Prostate gland (tissue), 2 donors: ENCODE measurements at regions not wholly inside any gene's neighbourhood (a gene's known extent, or its start where the extent isn't known, plus 50 kb on each side); places are given as distances from the start of the nearest gene placed in this dataset.

Source experiments
- DNase-seq: peaks from one replicate; pipeline ENCODE4 v3.0.0-alpha.2; 2019; ENCODE audit warnings: low spot score
- H3K27ac ChIP-seq, 2 donors: fragments of 200-600 bp; sonication (generic); 2 replicates each; pipeline ENCODE4 v1.5.1; 2017 to 2019
- H3K27me3 ChIP-seq: fragments of 200-600 bp; sonication (generic); replicated peaks from 2 replicates; pipeline ENCODE4 v1.5.1; 2019; ENCODE audit not compliant: insufficient read depth
- H3K36me3 ChIP-seq, 2 donors: fragments of 200-600 bp; sonication (generic); 1 replicate in 1 of 2; 2 replicates in 1 of 2; pipeline versions ENCODE4 v1.5.1 to v1.8.1; 2017 to 2019
- H3K4me1 ChIP-seq: fragments of 200-600 bp; sonication (generic); replicated peaks from 2 replicates; pipeline ENCODE4 v1.5.1; 2019
- H3K4me3 ChIP-seq, 2 donors: fragments of 200-600 bp; sonication (generic); 2 replicates each; pipeline ENCODE4 v1.5.1; 2017 to 2019
- H3K9me3 ChIP-seq: fragments of 200-600 bp; sonication (generic); 2 replicates; pipeline ENCODE4 v1.5.1; 2017
- CTCF ChIP-seq, 4 experiments: fragments of 200-600 bp in 2 of 4; fragments of 450-650 bp in 2 of 4; sonication (generic) in 2 of 4; IDR thresholded peaks; 1 replicate in 3 of 4; 2 replicates in 1 of 4; pipeline ENCODE4 v1.5.1; 2016 to 2019; ENCODE audit warnings: antibody characterized with exemption in 4 of 4, mild to moderate bottlenecking in 2 of 4, moderate library complexity in 2 of 4
- POLR2A ChIP-seq: fragments of 450-650 bp; IDR thresholded peaks from one replicate; pipeline ENCODE4 v1.6.1; 2016; ENCODE audit warnings: antibody characterized with exemption, mild to moderate bottlenecking
- POLR2AphosphoS5 ChIP-seq: sonication (generic); formaldehyde crosslinking; IDR thresholded peaks from one replicate; pipeline ENCODE4 v1.6.1; 2017; ENCODE audit warnings: antibody characterized with exemption
- WGBS: methylation state at CpG from one replicate; pipeline ENCODE4 v1.1.5; 2018; 5-methylcytosine and 5-hydroxymethylcytosine counted together
- intact Hi-C: fragments of 100-400 bp; cut with DNase I; formaldehyde crosslinking; loops from one replicate; pipeline ENCODE4 v1.14.2; 2022

DNA sequence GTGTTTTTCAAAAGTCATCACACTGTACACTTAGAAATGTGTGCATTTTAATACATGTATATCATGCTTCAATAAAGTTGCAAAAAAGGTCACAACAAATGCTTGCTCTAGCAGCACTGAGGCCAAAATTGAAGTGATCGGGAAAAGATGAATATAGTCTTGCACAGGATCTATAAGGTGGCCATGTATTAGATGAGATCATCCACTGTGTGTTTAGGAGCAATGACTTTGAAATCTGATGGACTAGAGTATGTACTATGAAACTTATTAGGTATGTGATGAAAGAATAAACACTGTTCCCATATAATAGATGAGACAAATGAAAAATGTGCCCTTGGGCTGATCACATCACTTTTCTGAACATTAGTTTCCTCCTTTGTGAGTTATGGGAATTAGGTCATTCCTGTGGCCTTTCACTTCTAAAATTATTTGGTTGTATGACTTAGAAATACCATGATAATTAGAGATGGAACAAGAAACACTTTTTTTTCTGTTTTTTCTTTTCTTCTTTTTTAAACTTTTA, 984.6 kb downstream of the ADGRL2 start:
- no peak for DNase-seq
- intact Hi-C loops: no loop called here
- H3K9me3 ChIP-seq: no peaks in the 10 kb centered on the region
- H3K27ac ChIP-seq: no peak overlapping the region
- no peak for TF ChIP-seq POLR2A
- TF ChIP-seq POLR2AphosphoS5: no peak
- TF ChIP-seq CTCF (IDR thresholded peaks at IDR 0.05): no peak
- no peaks in the 10 kb centered on the region for H3K36me3 ChIP-seq
- no peaks in the 10 kb centered on the region for H3K4me1 ChIP-seq
- 96% methylated on average over 1 of the region's 1 CpG for WGBS
- no peak overlapping the region for H3K4me3 ChIP-seq
- H3K27me3 ChIP-seq: no peaks in the 10 kb centered on the region

DNA sequence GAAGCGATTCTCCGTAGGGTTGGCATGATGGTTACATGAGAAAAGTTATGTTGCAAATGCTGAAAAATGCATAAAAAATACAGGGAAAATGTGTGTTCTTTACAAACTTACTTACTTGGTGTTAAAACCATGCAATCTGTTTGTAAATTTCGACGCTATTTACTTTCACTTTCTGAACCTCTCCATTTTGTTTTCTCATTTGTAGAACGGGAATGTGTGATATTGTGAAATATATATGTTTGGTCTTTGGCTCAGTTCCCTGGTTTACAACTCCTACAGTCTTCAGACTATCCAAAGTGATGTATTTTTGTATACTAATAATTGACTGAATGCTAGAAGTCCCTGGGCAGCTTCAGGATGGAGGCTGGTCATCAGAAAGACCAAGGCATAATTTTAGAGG, 982.3 kb downstream of the ADGRL2 start:
- TF ChIP-seq POLR2A (no peak), CTCF (IDR thresholded peaks at IDR 0.05) (no peak), POLR2AphosphoS5 (no peak)
- intact Hi-C loops: no loop called here
- H3K9me3 ChIP-seq: no peaks in the 10 kb centered on the region
- no peaks in the 10 kb centered on the region for H3K4me1 ChIP-seq
- no peak overlapping the region for H3K27ac ChIP-seq
- no peak for DNase-seq
- no peaks in the 10 kb centered on the region for H3K27me3 ChIP-seq
- no peak overlapping the region for H3K4me3 ChIP-seq
- no peaks in the 10 kb centered on the region for H3K36me3 ChIP-seq
- 88% methylated on average over 5 of the region's 5 CpGs for WGBS

GRCh38 chr1:82782599-82782998, 981.9 kb downstream of the ADGRL2 start:
- no peak for DNase-seq
- no peaks in the 10 kb centered on the region for H3K4me1 ChIP-seq
- intact Hi-C loops: no loop called here
- H3K27ac ChIP-seq: no peak overlapping the region
- no peaks in the 10 kb centered on the region for H3K36me3 ChIP-seq
- no peak for TF ChIP-seq POLR2A
- no peak for TF ChIP-seq CTCF (IDR thresholded peaks at IDR 0.05)
- H3K4me3 ChIP-seq: no peak overlapping the region
- no peaks in the 10 kb centered on the region for H3K27me3 ChIP-seq
- 94% methylated on average over 2 of the region's 2 CpGs for WGBS
- no peaks in the 10 kb centered on the region for H3K9me3 ChIP-seq

GRCh38 chr1:82778612-82779011, 977.9 kb downstream of the ADGRL2 start:
- 93% methylated on average over 4 of the region's 4 CpGs for WGBS

More at GRCh38 chr1:82778612-82779011, 977.9 kb downstream of the ADGRL2 start:
- H3K4me1 ChIP-seq: no peaks in the 10 kb centered on the region
- no peak overlapping the region for H3K27ac ChIP-seq
- no peak for TF ChIP-seq CTCF (IDR thresholded peaks at IDR 0.05)
- TF ChIP-seq POLR2AphosphoS5: no peak
- TF ChIP-seq POLR2A: no peak
- H3K9me3 ChIP-seq: no peaks in the 10 kb centered on the region
- intact Hi-C loops: no loop called here
- H3K4me3 ChIP-seq: no peak overlapping the region
- no peaks in the 10 kb centered on the region for H3K36me3 ChIP-seq
- no peaks in the 10 kb centered on the region for H3K27me3 ChIP-seq
- no peak for DNase-seq
